Uterus (tissue), 3 donors: ENCODE measurements at regions not wholly inside any gene's neighbourhood (a gene's known extent, or its start where the extent isn't known, plus 50 kb on each side); places are given as distances from the start of the nearest gene placed in this dataset.

Experiments used
- DNase-seq, 2 donors: peaks; one replicate each; pipeline ENCODE4 v3.0.0-alpha.2; 2019 to 2020
- H3K27ac ChIP-seq, 2 donors: fragments of 200-600 bp; sonication (generic); 1 replicate in 1 of 2; 2 replicates in 1 of 2; pipeline ENCODE4 v1.5.1; 2016 to 2018
- H3K27me3 ChIP-seq, 2 donors: fragments of 200-600 bp; sonication (generic); one replicate each; pipeline ENCODE4 v1.5.1; 2018 to 2019; ENCODE audit warnings: control low read depth in 1 of 2
- H3K36me3 ChIP-seq, 2 donors: fragments of 200-600 bp; sonication (generic); one replicate each; pipeline ENCODE4 v1.5.1; 2019; ENCODE audit warnings: control low read depth in 1 of 2
- H3K4me1 ChIP-seq, 2 donors: fragments of 200-600 bp; sonication (generic); one replicate each; pipeline ENCODE4 v1.5.1; 2018 to 2019; ENCODE audit warnings: control low read depth in 1 of 2
- H3K4me3 ChIP-seq, 2 donors: fragments of 200-600 bp; sonication (generic); 1 replicate in 1 of 2; 2 replicates in 1 of 2; pipeline ENCODE4 v1.5.1; 2018 to 2019; ENCODE audit warnings: mild to moderate bottlenecking in 1 of 2
- H3K9me3 ChIP-seq, 2 donors: fragments of 200-600 bp; sonication (generic); one replicate each; pipeline ENCODE4 v1.5.1; 2019; ENCODE audit warnings: control low read depth in 1 of 2
- CTCF ChIP-seq, 4 experiments: fragments of 200-600 bp in 2 of 4; fragments of 450-650 bp in 2 of 4; sonication (generic) in 2 of 4; IDR thresholded peaks; one replicate each; pipeline ENCODE4 v1.5.1; 2016 to 2019; ENCODE audit warnings: antibody characterized with exemption in 4 of 4, mild to moderate bottlenecking in 2 of 4, moderate library complexity in 1 of 4
- POLR2A ChIP-seq, 2 donors: fragments of 450-650 bp; IDR thresholded peaks; one replicate each; pipeline ENCODE4 v1.6.1; 2016; ENCODE audit warnings: antibody characterized with exemption in 2 of 2, mild to moderate bottlenecking in 1 of 2, moderate library complexity in 1 of 2
- intact Hi-C: fragments of 100-400 bp; cut with DNase I; formaldehyde crosslinking; loops from one replicate; pipeline ENCODE4 v1.15.1; 2023; ENCODE audit warnings: low total_unique reads
- donor health status: DM: yes; HTN: yes; CAD: no.

GRCh38 chr1:228821252-228821651 is 86.0 kb downstream of the RHOU start:
- Histone ChIP-seq H3K4me1 (no peaks in the 10 kb centered on the region), H3K4me3 (no peak overlapping the region), H3K27ac (no peak overlapping the region), H3K27me3 (no peaks in the 10 kb centered on the region), H3K9me3 (no peaks in the 10 kb centered on the region), H3K36me3 (no peaks in the 10 kb centered on the region)
- intact Hi-C loops = no loop called here
- TF ChIP-seq POLR2A (IDR thresholded peaks at IDR 0.05) (no peak), CTCF (IDR thresholded peaks at IDR 0.05) (no peak)
- no peak for DNase-seq

DNA sequence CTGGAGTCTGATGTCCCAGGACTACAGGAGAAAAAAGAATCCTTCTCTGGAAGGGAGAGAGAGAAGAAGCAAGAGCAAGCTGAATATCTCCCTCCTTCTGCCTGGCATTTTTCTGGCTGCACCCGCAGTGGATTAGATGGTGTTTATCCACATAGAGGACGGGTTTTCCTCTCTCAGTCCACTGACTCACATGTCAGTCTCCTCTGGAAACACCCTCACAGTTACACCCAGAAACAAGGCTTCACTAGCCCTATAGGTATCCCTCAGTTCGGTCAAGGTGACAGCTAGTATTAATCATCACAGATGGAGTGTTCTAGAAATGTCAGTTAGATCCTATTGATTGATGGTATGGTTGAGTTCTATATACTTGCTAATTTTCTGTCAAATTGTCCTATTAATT is 87.9 kb downstream of the RHOU start:
- no peaks in the 10 kb centered on the region for H3K4me1 ChIP-seq
- intact Hi-C loops = no loop called here
- no peaks in the 10 kb centered on the region for H3K27me3 ChIP-seq
- TF ChIP-seq POLR2A (IDR thresholded peaks at IDR 0.05) (no peak), CTCF (IDR thresholded peaks at IDR 0.05) (no peak)
- H3K4me3 ChIP-seq = no peak overlapping the region
- no peaks in the 10 kb centered on the region for H3K9me3 ChIP-seq
- no peak for DNase-seq
- H3K36me3 ChIP-seq = no peaks in the 10 kb centered on the region
- H3K27ac ChIP-seq = no peak overlapping the region

DNA sequence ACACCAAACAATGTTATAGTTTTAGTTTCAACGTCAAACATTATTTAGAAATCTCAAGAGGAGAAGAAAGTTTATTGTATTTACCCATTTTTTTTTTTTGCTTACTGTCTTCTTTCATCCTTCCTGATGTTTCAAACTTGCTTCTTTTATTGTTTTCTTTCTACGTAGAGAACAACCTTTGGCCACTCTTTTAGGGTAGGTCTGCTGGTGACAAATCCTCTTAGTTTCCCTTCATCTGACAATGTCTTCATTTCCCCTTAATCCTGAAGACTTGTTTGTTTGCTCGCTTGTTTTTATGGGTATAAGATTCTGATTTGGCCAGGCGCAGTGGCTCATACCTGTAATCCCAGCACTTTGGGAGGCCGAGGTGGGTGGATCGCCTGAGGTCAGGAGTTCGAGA is 89.1 kb downstream of the RHOU start:
- H3K4me3 ChIP-seq = no peak overlapping the region
- DNase-seq = no peak
- no peaks in the 10 kb centered on the region for H3K9me3 ChIP-seq
- no peaks in the 10 kb centered on the region for H3K4me1 ChIP-seq
- intact Hi-C loops = no loop called here
- no peak overlapping the region for H3K27ac ChIP-seq
- no peak for TF ChIP-seq POLR2A (IDR thresholded peaks at IDR 0.05)
- no peaks in the 10 kb centered on the region for H3K27me3 ChIP-seq
- H3K36me3 ChIP-seq = no peaks in the 10 kb centered on the region

GRCh38 chr1:228825041-228825440 is 89.8 kb downstream of the RHOU start:
- DNase-seq = no peak
- no peaks in the 10 kb centered on the region for H3K36me3 ChIP-seq
- no peaks in the 10 kb centered on the region for H3K4me1 ChIP-seq
- intact Hi-C loops = no loop called here
- no peak overlapping the region for H3K4me3 ChIP-seq
- H3K27me3 ChIP-seq = no peaks in the 10 kb centered on the region
- H3K27ac ChIP-seq = no peak overlapping the region
- no peaks in the 10 kb centered on the region for H3K9me3 ChIP-seq
- no peak for TF ChIP-seq POLR2A (IDR thresholded peaks at IDR 0.05)
- no peak for TF ChIP-seq CTCF (IDR thresholded peaks at IDR 0.05)

DNA sequence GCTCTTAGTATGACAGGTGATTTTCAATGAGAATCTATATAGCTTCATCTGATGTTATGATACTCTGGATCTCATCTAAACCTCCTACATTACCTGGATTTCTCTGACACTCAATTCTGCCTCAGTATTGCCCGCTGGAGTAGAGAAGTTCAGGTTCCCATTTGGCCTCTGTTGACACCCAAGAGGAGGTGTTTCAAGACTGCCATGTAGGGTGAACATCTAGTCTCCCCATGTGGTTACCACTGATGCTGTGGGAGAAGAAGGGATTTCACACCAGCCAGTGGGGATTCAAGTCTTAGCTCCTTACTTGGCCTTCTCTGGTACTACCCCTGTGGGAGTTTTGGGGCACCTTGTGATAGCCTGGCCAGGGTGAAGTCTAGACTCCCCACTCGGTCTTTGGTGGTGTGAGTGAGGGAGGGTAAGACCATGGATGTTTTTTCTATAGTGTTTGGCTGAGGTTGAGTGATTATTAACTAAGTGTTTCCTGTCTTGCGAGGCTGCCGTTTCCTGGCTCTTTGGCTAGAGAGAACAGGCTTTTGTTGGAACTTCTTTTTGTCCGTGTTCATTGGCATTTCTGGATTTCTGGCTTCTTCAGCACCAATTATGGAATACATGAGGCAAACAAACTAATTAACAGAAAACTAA is 90.7 kb downstream of the RHOU start:
- Histone ChIP-seq H3K4me1 (no peaks in the 10 kb centered on the region), H3K27me3 (no peaks in the 10 kb centered on the region), H3K27ac (no peak overlapping the region), H3K4me3 (no peak overlapping the region), H3K9me3 (no peaks in the 10 kb centered on the region), H3K36me3 (no peaks in the 10 kb centered on the region)
- TF ChIP-seq CTCF (IDR thresholded peaks at IDR 0.05) = no peak
- TF ChIP-seq POLR2A (IDR thresholded peaks at IDR 0.05) = no peak
- intact Hi-C loops = no loop called here
- no peak for DNase-seq

GRCh38 chr1:228827019-228827418 is 91.7 kb downstream of the RHOU start:
- H3K4me1 ChIP-seq = no peaks in the 10 kb centered on the region

More at GRCh38 chr1:228827019-228827418, 91.7 kb downstream of the RHOU start:
- TF ChIP-seq CTCF (IDR thresholded peaks at IDR 0.05) = no peak
- TF ChIP-seq POLR2A (IDR thresholded peaks at IDR 0.05) = no peak
- Histone ChIP-seq H3K36me3 (no peaks in the 10 kb centered on the region), H3K9me3 (no peaks in the 10 kb centered on the region), H3K4me3 (no peak overlapping the region), H3K27me3 (no peaks in the 10 kb centered on the region), H3K27ac (no peak overlapping the region)
- intact Hi-C loops = no loop called here
- no peak for DNase-seq
